Mammary epithelial cell (primary cell): ENCODE measurements at regions not wholly inside any gene's neighbourhood (a gene's known extent, or its start where the extent isn't known, plus 50 kb on each side); places are given as distances from the start of the nearest gene placed in this dataset.

Experiments used
- EZH2 ChIP-seq: IDR thresholded peaks from 2 replicates; pipeline ENCODE4 v1.6.1; 2012; ENCODE audit warnings: low read length, inconsistent platforms, borderline replicate concordance
- TF ChIP-seq, protein P1 (sequence below), 2 donors: IDR thresholded peaks in 1 of 2; conservative IDR thresholded peaks in 1 of 2; 2 replicates each; pipeline ENCODE4 v1.5.1; 2011 to 2012; ENCODE audit warnings: inconsistent platforms in 2 of 2, low read length in 2 of 2, mild to moderate bottlenecking in 2 of 2, control low read depth in 1 of 2, low read depth in 1 of 2; ENCODE audit not compliant: insufficient read depth in 1 of 2; ENCODE audit errors: extremely low read depth in 1 of 2

DNA sequence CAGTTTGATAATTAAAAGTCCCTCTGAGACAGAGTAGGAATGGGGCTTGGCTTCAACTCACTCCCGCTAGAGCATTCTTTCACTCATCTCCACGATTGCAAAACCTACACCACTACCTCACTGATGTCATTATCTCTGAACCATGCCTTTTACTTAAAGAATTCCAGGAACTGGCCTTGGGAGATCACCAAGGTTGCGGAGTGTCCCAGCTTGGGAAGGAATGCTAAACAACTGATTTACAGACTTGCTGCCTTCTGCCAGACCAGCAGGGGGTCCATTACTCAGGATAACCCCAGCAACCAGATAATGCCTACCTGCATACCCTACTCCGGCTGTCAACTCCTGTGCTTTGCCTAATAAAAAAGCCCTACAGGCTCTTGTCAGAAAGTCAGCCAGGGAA, 102.2 kb upstream of the RALGAPA2 start:
- TF ChIP-seq, protein P1, sequence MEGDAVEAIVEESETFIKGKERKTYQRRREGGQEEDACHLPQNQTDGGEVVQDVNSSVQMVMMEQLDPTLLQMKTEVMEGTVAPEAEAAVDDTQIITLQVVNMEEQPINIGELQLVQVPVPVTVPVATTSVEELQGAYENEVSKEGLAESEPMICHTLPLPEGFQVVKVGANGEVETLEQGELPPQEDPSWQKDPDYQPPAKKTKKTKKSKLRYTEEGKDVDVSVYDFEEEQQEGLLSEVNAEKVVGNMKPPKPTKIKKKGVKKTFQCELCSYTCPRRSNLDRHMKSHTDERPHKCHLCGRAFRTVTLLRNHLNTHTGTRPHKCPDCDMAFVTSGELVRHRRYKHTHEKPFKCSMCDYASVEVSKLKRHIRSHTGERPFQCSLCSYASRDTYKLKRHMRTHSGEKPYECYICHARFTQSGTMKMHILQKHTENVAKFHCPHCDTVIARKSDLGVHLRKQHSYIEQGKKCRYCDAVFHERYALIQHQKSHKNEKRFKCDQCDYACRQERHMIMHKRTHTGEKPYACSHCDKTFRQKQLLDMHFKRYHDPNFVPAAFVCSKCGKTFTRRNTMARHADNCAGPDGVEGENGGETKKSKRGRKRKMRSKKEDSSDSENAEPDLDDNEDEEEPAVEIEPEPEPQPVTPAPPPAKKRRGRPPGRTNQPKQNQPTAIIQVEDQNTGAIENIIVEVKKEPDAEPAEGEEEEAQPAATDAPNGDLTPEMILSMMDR (conservative IDR thresholded peaks at IDR 0.05 in 1 of 2, IDR thresholded peaks at IDR 0.05 in 1 of 2; ENCODE audit: extremely low read depth in 1 of 2, insufficient read depth in 1 of 2, low read depth in 1 of 2, low read length in 2 of 2), result no peak
- TF ChIP-seq EZH2, result no peak
